Testis (tissue), 2 donors: ENCODE measurements at regions not wholly inside any gene's neighbourhood (a gene's known extent, or its start where the extent isn't known, plus 50 kb on each side); places are given as distances from the start of the nearest gene placed in this dataset.

ENCODE experiments used
- POLR2A ChIP-seq: fragments of 450-650 bp; IDR thresholded peaks from one replicate; pipeline ENCODE4 v1.6.1; 2017; ENCODE audit warnings: antibody characterized with exemption, mild to moderate bottlenecking, moderate library complexity
- TF ChIP-seq, protein P1 (sequence below), 3 experiments: fragments of 450-650 bp in 2 of 3; fragments of 200-600 bp in 1 of 3; sonication (generic) in 1 of 3; IDR thresholded peaks; one replicate each; pipeline ENCODE4 v1.5.1; 2016 to 2019; ENCODE audit warnings: antibody characterized with exemption in 3 of 3, mild to moderate bottlenecking in 2 of 3, moderate library complexity in 1 of 3

DNA sequence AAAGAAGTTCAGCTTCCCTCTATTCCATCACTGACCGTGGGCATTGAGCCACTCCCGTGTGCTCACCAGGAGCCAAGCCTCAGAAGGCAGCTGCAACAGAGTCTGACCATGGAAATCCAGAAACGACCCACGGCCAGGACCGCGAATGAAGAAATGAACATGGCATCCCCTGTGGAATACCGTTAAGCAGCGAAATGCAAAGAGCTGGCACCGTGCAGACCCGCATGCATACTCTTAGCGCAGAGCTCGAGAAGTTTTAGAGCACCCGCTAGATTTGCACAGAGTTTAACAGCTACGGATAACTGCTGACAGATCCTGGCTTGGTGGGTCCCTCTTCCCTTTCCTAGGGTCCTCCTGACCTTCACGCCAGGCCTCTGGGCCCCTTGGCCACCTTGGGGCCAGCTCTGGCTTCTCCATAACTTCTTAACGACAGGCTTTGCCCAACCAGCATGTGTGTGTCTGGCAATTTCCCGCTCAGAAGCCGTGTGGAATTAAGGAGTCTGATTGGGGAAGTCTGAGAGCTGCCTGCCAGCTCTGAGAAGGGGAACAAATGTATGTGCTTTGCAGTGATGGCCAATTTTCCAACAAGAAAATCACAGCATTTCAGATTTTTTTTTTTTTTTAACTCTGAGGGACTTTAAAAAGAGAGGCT is 75.3 kb upstream of the COL5A1 start:
- TF ChIP-seq, protein P1, sequence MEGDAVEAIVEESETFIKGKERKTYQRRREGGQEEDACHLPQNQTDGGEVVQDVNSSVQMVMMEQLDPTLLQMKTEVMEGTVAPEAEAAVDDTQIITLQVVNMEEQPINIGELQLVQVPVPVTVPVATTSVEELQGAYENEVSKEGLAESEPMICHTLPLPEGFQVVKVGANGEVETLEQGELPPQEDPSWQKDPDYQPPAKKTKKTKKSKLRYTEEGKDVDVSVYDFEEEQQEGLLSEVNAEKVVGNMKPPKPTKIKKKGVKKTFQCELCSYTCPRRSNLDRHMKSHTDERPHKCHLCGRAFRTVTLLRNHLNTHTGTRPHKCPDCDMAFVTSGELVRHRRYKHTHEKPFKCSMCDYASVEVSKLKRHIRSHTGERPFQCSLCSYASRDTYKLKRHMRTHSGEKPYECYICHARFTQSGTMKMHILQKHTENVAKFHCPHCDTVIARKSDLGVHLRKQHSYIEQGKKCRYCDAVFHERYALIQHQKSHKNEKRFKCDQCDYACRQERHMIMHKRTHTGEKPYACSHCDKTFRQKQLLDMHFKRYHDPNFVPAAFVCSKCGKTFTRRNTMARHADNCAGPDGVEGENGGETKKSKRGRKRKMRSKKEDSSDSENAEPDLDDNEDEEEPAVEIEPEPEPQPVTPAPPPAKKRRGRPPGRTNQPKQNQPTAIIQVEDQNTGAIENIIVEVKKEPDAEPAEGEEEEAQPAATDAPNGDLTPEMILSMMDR (IDR thresholded peaks at IDR 0.05) = no peak
- TF ChIP-seq POLR2A = no peak
